ENCODE measurements at regions not wholly inside any gene's neighbourhood (a gene's known extent, or its start where the extent isn't known, plus 50 kb on each side); places are given as distances from the start of the nearest gene placed in this dataset.

DNA sequence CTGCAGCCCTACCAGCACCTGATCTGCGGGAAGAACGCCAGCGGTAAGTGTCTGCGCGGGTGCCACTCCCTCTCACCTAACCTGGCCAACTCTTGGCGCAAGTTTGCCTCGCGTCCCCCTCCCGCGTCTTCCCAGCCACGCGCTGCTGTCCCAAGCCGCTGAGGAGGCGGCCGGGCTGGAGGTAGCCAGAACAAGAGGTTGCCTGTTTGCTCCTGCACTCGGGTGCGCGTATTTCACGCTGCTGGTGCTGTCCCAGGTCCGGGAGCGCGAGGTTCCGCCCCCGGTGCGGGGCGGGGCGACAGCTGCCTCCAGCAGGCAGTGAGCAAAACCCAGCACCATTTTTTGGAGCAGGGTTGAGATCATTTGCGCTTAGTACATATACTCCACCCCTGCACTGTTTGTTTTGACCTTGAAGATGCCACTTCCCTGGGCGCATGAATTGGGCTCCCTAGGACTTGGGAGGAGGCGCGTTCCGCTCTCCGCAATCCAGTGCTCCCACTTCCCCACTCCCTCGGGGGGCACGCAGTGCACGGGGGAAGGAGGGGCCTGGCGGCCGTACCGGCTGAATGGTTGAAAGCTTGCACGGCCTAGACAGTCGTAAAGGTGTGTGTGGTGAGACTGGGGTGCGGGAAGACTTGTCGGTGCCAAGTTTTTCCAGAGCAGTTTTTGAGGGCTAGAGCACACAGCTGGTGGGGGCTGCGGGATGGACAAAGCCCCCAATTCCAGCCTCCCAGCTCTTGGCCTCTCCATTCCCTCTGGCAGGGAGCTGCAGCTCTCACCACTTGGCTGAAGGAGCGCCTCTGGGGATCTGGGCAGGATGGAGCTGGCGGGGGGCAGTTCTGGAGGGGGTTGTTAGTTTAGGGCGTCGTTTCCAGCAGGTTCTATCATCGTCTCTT lies 226.9 kb upstream of the CRY1 start:
- no peak for DNase-seq (ENCODE audit: low spot score)

DNA sequence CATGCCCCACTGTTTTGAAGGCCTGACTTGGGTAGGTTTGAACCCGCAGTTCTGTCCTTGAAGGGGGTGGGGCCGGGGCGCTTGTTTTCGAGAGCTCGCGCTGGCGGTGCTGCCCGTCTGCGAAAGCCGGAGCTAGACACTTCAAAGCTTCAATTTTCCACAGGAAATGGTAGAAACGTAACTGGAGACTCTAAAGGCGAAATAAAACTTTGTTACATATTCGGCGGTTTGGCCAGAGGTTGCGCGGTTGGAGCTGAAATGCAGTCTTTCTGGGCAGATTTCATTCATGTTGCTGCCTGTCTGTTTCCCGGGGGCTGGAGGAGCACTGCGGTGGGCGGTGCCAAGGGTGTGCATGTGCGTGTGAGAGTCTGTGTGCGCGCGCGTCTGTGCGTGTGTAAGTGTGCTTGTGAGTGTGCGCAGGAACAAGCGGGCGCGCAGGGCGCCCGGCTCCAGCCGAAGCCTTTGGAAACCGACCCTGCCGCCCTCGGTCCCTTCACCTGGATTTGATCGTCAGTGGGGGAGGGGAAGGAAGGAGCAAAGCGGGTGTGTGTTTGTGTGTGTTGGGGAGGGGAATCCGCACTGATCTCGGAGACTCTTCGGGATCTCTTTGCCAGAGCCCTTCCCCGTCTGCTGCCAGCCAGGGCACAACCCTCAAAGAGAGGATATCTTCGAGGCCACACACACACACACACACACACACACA lies 227.7 kb upstream of the CRY1 start:
- no peak for DNase-seq (ENCODE audit: low spot score)

DNA sequence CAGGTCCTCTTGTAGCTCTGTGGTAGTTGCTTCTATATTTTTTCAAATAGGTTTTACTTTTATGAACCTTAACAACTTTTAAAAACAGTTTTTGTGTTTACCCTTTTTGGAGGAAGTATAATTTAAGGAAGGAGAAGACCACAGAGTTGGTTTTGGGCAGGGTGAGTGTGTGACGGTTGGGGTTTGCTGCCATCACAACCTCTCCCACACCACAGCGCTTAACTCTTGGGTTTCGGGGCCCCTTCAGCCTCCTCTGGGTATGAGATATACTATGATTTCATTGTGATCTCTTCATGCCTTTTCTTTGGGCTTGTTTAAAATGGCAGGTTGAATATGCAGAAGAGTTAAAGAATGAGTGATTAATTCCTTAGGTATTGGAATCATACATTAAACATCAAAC lies 228.7 kb upstream of the CRY1 start:
- no peak for DNase-seq (ENCODE audit: low spot score)

DNA sequence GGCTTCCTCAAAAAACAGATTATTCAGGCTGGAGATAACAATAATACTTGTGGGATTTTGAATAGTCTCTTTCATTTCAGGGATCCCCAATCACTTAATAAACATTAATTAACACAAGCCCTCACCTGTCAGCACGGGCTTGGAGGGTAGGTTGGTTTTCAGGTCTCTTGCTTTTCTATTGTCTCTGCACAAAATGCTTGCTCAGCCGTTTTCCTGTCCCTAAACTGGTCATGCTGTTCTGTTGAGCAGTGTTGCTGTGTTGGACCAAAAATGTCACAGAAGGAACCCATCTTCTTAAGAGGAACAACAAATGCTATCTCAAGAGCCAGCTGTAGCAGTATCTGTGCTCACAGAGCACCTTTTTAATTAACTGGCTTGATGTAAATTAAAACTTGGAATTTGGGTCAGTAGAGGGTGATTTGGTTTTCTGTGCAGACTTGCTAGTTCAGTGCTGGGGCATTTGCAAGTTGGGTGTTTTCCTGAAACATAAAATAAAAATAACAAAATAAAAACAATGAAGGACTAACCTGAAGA lies 231.8 kb upstream of the CRY1 start:
- no peak for DNase-seq (ENCODE audit: low spot score)

DNA sequence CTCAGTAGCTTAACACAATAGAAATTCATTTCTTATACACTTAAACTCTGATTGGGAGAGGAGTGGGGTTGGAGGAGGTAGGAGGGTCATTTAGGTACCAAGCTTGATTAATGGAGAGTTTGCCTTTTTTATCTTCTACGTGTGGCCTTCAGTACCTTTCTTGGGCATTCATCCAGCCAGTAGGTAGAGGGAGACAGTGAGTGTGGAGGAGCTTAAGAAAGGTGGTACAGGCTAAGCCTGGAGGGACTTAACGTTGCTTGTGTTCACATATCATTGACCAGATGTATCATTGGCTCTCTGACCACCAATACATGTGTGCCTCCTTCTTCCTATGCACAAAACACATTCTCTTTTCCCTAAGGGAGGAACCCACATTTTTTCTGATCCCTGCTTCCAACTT lies 232.9 kb upstream of the CRY1 start:
- DNase-seq (ENCODE audit: low spot score): no peak

DNA sequence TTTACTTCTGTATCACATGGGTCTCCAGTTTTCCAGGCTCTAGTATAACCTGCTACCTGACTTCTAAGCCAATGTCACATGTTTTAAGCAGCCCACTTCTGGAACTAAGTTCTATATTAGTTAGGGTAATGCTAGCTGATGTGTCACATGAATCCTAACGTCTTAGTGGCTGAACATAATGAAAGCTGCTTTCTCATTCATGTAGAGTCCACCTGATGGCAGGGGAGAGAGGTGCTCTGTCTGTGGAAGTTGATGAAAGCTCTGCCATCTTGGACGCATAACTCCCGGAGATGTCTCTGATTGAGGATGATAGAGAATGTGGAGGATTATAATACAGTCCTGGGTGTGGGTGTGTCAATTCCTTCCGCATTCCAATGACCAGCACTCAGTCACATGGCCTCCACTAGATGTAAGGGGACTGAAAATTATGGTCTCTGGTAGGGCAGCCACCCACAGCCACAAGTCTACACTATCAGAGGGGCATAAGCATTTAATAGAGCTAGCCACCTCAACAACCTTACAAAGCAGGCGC lies 234.4 kb upstream of the CRY1 start:
- DNase-seq (ENCODE audit: low spot score): no peak

DNA sequence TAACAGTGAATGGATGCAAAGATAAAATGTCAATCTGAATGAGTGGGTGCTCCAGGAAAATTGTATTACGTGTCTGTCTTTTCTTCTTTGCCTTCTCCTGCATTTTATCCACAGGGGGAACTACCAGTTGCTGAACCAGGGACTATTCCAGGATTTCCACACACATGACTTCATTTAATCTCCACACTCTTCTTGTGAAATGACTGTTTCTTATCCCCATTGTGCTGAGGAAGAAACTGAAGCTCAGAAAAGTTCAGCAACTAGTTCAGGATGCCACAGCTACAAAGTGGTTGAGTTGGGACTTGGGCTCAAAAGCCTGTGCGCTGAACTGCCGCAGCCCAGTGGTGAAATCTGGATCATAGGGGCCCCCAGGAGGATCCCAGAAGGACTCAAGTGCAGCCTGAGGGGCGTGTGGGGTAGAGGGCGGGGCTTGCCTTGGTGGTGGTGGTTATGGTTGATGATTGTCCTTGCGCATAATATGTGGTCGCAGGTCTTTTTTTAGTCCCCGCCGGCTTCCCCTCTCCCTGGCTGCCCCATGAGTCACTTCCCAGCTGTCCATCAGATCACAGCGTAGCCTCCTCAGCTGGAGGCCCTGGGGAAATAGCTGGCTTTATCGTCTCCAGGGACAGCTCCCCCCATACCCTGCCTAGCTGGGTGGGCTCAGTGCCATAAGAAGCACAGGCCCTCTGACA lies 235.2 kb upstream of the CRY1 start:
- peak; percentile 82 for DNase-seq (ENCODE audit: low spot score)

DNA sequence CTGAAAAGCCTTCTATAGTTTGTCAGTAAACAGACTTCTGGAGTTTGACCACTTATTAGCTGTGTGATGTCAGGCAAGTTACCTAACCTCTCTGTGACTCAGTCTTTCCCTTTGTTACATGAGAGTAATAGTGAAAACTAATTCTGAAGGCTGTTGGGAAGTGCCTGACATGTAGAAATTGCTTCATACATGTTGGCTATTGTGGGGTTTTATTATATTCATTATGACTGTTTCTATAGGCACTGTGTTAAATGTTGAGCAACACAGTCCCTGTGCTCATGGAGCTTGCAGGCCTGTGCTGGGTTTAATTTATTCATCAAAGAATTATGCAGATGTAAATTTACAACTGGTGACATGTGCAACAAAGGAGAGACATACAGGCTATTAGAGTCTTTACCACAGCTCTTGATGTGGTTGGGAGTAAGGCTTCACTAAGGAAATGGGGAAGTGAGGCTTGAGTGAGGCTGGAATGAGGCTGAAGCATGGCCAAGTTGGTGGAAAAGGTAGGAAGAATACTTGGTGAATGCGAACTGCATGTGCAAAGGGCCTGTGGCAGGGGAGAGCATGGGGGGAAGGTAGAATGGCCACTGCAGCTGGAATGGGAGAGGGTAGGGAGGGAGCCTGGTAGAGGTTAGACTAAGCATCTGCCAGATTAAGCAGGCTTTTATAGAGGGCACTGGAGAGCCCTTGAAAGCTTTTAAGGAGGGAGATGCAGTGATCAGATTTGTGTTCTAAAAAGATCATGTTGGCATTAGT lies 236.4 kb upstream of the CRY1 start:
- no peak for DNase-seq (ENCODE audit: low spot score)

- DNase-seq (ENCODE audit: low spot score): no peak
Measured at GRCh38 chr12:107330831-107331431, 237.6 kb upstream of the CRY1 start.

DNA sequence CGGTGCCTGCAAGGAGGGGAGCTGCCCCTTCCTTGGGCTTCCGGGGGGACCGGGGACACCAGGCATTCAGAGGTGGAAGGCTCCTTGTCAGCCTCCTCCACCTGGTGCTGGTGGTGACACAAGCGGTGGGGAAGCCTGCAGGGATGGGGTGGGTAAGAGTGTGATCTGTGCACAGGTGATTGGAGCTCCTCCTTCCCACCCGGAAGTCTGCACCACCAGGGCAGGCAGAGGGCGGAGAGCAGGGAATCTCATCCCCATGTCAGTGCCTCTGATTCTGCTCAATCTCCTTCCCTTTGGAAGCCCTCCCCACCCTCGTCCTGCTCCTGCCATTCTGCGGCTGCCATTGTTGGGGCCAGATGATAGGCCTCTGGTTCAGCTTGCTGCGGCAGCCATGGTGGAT lies 238.1 kb upstream of the CRY1 start:
- no peak for DNase-seq (ENCODE audit: low spot score)

DNA sequence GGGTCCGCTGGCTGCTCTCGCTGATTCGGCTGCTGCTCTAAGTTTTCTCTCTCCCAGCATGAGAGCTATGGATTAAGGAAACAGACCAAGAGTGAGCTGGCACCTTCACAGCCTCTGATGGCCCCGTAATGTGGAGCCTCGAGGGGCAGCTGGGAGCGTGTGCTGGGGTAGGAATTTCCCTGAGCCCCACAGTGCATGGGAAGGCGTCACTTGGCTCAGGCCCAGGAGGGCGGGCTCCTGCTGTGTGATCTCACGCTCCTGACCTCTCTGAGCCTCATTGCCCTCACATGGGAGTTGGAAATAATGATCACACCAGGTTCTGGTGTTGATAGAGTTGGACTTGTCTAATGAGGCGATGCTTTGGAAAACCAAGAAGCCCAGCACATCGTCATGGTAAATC lies 238.6 kb upstream of the CRY1 start:
- no peak for DNase-seq (ENCODE audit: low spot score)

- no peak for DNase-seq (ENCODE audit: low spot score)
Measured at GRCh38 chr12:107332743-107333142, 239.4 kb upstream of the CRY1 start.

DNA sequence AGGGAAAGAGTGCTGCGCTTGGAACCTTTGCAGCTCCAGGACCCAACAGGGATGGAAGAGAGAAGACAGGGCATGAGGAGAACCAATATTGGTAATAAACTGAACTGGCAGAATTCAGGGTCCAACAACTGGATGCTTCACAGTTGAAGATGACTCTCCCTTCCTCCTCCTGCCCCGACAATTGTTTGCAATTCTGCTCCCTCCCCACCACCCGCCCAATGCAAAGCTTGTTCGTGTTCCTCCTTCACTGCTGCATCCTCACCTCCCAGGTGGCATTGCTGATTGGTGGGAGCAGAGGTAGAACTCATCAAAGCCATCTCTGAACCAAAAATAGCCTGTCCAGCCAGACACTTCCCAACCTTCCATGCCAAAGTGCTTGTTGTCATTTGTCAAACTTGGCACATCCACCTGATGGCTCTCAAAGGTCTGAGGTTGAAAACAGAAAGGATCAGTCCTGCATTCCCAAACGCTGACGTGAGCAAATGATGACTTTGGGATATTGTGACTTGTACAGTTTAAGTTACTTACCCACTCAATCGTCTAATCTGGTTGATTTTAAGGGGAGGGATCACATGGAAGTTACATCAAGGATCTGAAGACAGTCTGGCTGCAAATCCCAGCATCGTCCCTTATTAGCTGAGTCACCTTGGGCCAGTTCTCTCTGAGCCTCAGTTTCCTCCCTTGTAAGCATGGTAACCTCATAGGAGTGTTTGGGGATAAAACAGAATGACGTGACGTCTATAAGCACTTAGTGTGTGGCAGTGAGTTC lies 242.6 kb upstream of the CRY1 start:
- DNase-seq (ENCODE audit: low spot score): no peak

GRCh38 chr12:107336695-107337094 lies 243.3 kb upstream of the CRY1 start:
- no peak for DNase-seq (ENCODE audit: low spot score)

DNA sequence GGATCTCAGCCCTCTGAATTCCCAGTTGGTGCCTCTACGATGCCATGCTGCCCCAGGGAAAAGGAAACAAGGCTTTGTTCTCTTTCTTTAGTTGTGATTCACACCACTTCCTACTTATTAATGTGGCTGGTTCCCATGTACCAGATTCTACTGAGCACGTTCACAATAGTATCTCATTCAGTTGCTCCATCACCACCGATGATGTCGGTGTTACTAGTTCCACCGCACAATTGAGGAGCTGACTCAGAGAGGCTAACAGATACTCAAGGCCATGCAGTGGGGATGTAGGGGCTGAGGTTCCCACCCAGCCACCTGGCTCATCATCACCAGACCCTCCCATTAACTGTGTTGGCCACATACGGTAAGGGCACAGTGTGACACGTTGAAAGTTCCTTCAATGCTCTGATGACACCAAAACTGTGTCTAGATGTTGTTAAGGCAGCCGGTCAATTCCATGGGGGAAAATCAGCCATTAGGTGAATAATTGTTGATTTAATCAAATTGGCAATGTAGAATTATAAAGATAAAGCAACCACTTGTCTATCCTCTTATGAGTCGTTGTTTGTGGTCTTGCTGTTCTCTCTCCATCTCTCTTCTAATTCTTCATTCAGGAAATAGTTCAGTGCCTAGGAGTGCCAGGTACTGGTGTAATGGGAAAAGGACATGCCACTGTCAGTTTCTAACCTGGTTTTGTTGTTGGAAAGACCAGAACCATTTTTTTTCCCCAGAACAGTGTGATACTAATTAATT lies 244.2 kb upstream of the CRY1 start:
- peak; percentile 49 for DNase-seq (ENCODE audit: low spot score)

DNA sequence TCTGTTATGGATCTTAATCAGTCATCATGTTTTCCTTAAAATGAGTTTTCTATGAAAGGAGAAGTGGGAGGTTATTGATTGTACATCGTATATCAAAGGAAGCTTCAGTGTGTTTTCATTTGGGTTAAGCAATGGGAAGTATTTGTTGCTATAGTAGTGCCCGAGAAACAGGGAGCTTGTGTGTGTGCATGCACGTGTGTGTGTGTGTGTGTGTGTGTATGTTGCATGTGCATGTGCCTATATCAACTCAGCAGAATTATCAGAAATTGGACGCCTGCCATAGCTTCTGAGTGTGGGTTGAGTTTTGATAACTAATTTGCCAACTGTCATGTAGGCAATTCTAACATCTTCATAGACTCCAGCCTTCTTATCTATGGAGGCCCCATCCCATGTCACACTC lies 246.1 kb upstream of the CRY1 start:
- DNase-seq (ENCODE audit: low spot score): no peak

DNA sequence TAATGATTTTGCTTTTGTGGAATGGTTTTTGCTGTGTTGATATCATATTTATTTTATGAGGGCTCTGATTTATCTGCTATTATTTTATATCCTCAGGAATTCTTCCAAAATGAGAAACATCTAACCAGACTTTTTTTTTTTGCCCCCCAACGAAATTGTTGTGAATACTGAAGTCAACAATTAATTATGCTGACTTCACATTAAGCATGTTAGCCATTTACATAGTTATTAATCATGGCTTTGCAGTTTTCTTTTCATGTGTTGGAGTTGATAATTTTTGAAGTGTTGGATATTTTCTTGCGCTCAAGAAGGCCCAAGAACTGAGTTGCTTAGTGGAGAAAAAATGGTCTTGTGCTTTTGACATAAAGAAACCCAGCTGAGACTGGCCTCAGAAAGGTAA lies 246.6 kb upstream of the CRY1 start:
- no peak for DNase-seq (ENCODE audit: low spot score)

GRCh38 chr12:107340898-107341297 lies 247.5 kb upstream of the CRY1 start:
- no peak for DNase-seq (ENCODE audit: low spot score)

DNA sequence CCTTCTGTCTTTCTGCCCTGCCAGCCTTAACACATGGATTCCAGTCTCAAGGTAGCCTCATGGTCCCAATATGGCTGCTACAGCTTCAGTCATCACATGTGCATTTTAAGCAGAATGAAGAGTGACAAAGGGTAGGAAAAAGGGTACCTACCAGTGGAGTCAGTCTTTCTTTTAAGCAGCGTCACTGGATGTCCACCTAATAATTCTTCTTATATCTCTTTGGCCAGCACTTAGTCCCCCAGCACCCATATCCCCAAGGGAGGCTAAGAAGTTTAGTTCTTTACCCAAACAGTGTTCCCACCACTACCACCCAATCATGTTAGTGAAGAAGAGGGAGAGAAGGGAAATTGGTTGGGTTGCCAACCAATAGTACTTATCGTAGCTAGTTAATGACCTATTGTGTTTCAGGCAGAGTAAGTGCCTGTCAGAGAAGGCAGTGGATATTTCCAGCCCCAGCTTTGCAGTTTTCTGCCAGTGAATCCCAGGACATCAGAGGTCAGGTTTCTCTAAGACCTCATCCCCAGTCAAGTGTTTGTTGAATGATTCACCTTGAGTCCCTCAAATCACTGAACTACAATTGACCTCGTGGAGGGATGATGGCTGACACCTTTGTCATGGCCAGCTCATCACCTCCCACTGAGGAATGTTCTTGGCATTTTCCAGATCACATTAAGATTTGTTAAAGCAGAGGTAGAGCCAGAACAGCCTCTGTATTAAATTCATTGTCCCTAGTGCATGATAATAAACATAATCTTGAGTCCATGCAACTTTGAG lies 250.9 kb upstream of the CRY1 start:
- peak; percentile 95 for DNase-seq (ENCODE audit: low spot score)

All from A172 (cell line).